Loucy (cell line): ENCODE measurements at regions not wholly inside any gene's neighbourhood (a gene's known extent, or its start where the extent isn't known, plus 50 kb on each side); places are given as distances from the start of the nearest gene placed in this dataset.

ENCODE experiments used
- H2AFZ ChIP-seq: fragments of 200-600 bp; sonication (generic); 2 replicates; pipeline ENCODE4 v1.6.0; 2016; ENCODE audit warnings: antibody characterized with exemption, mild to moderate bottlenecking, low read length, moderate library complexity
- H3F3A ChIP-seq: fragments of 200-600 bp; 2 replicates; pipeline ENCODE4 v1.6.0; 2016; ENCODE audit warnings: antibody characterized with exemption, low read depth, mild to moderate bottlenecking
- H3K27me3 ChIP-seq: fragments of 200-600 bp; sonication (generic); 2 replicates; pipeline ENCODE4 v1.6.1; 2014; ENCODE audit warnings: low read length, mild to moderate bottlenecking; ENCODE audit not compliant: insufficient read depth, poor library complexity, severe bottlenecking
- H3K36me3 ChIP-seq: fragments of 200-600 bp; sonication (generic); 2 replicates; pipeline ENCODE4 v1.6.1; 2016; ENCODE audit warnings: low read length; ENCODE audit not compliant: insufficient read depth
- H3K4me1 ChIP-seq: fragments of 200-600 bp; sonication (generic); 2 replicates; pipeline ENCODE4 v1.5.1; 2014; ENCODE audit warnings: low read length, mild to moderate bottlenecking; ENCODE audit not compliant: insufficient read depth, poor library complexity, severe bottlenecking
- H3K4me2 ChIP-seq: fragments of 200-600 bp; sonication (generic); 2 replicates; pipeline ENCODE4 v1.6.0; 2014; ENCODE audit warnings: antibody characterized with exemption, low read length, low read depth, mild to moderate bottlenecking; ENCODE audit not compliant: poor library complexity, severe bottlenecking
- H3K4me3 ChIP-seq: fragments of 200-600 bp; sonication (generic); 2 replicates; pipeline ENCODE4 v1.5.1; 2014; ENCODE audit warnings: low read length, mild to moderate bottlenecking, mixed read lengths; ENCODE audit not compliant: poor library complexity, severe bottlenecking
- H3K79me2 ChIP-seq: fragments of 200-600 bp; sonication (generic); 2 replicates; pipeline ENCODE4 v1.6.1; 2014; ENCODE audit warnings: low read length; ENCODE audit not compliant: insufficient read depth
- H3K9ac ChIP-seq: fragments of 200-600 bp; sonication (generic); 2 replicates; pipeline ENCODE4 v1.6.0; 2014; ENCODE audit warnings: mild to moderate bottlenecking, low read depth, low read length, moderate library complexity; ENCODE audit not compliant: poor library complexity, severe bottlenecking
- H3K9me2 ChIP-seq: fragments of 200-600 bp; sonication (generic); replicated peaks from 2 replicates; pipeline ENCODE4 v1.6.1; 2016; ENCODE audit warnings: low read depth, low read length, mixed read lengths
- H3K9me3 ChIP-seq: fragments of 200-600 bp; sonication (generic); 2 replicates; pipeline ENCODE4 v1.6.1; 2014; ENCODE audit warnings: mild to moderate bottlenecking, antibody characterized with exemption, low read length, low read depth; ENCODE audit not compliant: insufficient read depth
- H4K20me1 ChIP-seq: fragments of 200-600 bp; sonication (generic); 2 replicates; pipeline ENCODE4 v1.6.0; 2014; ENCODE audit warnings: antibody characterized with exemption, low read length, mild to moderate bottlenecking; ENCODE audit not compliant: insufficient read depth, poor library complexity, severe bottlenecking
- EZH2phosphoT487 ChIP-seq: fragments of 200-600 bp; IDR thresholded peaks from 2 replicates; pipeline ENCODE4 v1.6.1; 2018; ENCODE audit warnings: antibody characterized with exemption, mild to moderate bottlenecking, moderate library complexity, borderline replicate concordance
- TF ChIP-seq, protein P1 (sequence below): fragments of 200-600 bp; sonication (generic); conservative IDR thresholded peaks from 2 replicates; pipeline ENCODE4 v1.5.1; 2014; ENCODE audit warnings: mild to moderate bottlenecking, antibody characterized with exemption, low read length

DNA sequence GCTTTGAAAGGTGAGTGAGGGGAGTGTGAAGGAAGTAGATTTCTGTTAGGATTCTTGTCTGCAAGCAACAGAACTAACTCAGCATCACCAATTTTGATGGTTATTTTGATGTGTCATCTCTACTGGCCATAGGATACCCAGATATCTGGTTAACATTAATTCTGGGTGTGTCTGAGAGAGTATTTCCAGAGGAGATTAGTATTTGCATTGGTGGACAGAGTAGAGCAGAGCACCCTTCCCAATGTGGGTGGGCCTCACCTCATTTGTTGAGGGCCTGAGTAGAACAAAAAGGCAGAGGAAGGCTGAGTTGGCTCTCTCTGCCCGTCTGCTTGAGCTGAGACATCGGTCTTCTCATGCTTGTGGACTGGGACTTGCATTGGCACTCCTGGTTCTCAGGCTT lies 121.8 kb upstream of the POU3F1 start:
- H3K4me2 ChIP-seq = no peak overlapping the region
- H2AFZ ChIP-seq = no peak overlapping the region
- no peaks in the 10 kb centered on the region for H3K79me2 ChIP-seq
- no peaks in the 10 kb centered on the region for H3K9me2 ChIP-seq
- H3K27me3 ChIP-seq = no peaks in the 10 kb centered on the region
- no peak overlapping the region for H3K9ac ChIP-seq
- no peaks in the 10 kb centered on the region for H3F3A ChIP-seq
- H3K4me3 ChIP-seq = no peak overlapping the region
- H3K36me3 ChIP-seq = no peaks in the 10 kb centered on the region
- no peaks in the 10 kb centered on the region for H3K9me3 ChIP-seq
- no peaks in the 10 kb centered on the region for H4K20me1 ChIP-seq
- TF ChIP-seq, protein P1, sequence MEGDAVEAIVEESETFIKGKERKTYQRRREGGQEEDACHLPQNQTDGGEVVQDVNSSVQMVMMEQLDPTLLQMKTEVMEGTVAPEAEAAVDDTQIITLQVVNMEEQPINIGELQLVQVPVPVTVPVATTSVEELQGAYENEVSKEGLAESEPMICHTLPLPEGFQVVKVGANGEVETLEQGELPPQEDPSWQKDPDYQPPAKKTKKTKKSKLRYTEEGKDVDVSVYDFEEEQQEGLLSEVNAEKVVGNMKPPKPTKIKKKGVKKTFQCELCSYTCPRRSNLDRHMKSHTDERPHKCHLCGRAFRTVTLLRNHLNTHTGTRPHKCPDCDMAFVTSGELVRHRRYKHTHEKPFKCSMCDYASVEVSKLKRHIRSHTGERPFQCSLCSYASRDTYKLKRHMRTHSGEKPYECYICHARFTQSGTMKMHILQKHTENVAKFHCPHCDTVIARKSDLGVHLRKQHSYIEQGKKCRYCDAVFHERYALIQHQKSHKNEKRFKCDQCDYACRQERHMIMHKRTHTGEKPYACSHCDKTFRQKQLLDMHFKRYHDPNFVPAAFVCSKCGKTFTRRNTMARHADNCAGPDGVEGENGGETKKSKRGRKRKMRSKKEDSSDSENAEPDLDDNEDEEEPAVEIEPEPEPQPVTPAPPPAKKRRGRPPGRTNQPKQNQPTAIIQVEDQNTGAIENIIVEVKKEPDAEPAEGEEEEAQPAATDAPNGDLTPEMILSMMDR = no peak
- TF ChIP-seq EZH2phosphoT487 = no peak
- H3K4me1 ChIP-seq = no peaks in the 10 kb centered on the region

DNA sequence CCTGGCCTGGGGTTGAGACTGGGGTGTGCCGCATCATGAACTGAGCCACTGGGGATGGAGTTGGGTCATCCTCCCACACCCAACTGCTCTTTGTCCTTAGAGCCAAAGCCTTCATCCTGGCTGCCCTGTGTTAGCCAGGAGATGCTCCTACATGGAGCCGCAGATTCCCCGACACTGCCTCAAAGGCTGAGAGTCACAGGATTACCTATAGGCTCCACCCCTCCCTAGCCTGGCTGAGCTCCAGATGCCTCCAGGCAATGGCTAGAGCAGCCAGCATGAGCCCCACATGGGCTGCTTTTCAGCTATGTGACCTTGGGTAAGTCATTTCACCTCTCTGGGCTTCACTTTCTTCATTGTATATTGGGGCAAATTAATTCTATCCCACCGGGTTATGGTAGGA lies 119.9 kb upstream of the POU3F1 start:
- no peaks in the 10 kb centered on the region for H3K79me2 ChIP-seq
- H3K4me1 ChIP-seq = no peaks in the 10 kb centered on the region
- no peaks in the 10 kb centered on the region for H3K9me3 ChIP-seq
- H3F3A ChIP-seq = no peaks in the 10 kb centered on the region
- no peak overlapping the region for H3K4me3 ChIP-seq
- no peak for TF ChIP-seq EZH2phosphoT487
- TF ChIP-seq, protein P1 = no peak
- H2AFZ ChIP-seq = no peak overlapping the region
- H3K27me3 ChIP-seq = no peaks in the 10 kb centered on the region
- H3K4me2 ChIP-seq = no peak overlapping the region
- H3K9me2 ChIP-seq = no peaks in the 10 kb centered on the region
- H3K9ac ChIP-seq = no peak overlapping the region
- no peaks in the 10 kb centered on the region for H4K20me1 ChIP-seq
- no peaks in the 10 kb centered on the region for H3K36me3 ChIP-seq

DNA sequence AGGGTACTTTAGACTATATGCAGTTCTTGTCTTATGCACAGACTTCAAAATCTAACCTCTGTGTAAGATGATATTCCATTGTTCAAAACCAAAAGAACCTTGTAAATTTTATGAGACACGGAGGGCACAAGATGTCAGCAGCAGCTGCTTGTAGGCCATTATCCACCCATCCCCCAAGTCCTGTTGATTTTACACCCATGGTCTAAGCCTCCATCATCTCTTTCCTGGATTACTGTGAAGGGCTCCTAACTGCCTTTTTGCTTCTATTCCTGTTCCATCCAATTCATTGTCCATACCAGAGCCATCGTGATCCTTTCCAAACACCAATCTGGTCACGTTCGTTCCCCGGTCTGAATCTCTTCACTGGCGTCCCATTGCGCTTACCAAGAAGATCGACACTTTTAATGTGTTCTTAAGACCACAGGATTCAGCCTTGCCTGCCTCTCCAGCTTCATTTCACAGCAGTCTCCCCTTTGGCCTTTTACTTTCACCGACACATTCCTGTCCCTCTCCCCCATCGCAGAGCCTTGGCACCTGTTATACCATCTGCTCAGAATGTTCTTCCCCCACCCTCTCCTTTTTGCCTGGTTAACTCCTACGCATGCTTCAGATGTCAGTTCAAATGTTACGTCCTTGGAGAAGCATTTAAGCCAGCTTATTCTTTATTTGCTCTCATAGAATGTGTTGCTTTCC lies 107.3 kb upstream of the POU3F1 start:
- H4K20me1 ChIP-seq = no peaks in the 10 kb centered on the region
- no peaks in the 10 kb centered on the region for H3F3A ChIP-seq
- H3K36me3 ChIP-seq = no peaks in the 10 kb centered on the region
- H3K4me1 ChIP-seq = no peaks in the 10 kb centered on the region
- H2AFZ ChIP-seq = no peak overlapping the region
- no peaks in the 10 kb centered on the region for H3K9me2 ChIP-seq
- TF ChIP-seq, protein P1 = no peak
- TF ChIP-seq EZH2phosphoT487 = no peak
- H3K9me3 ChIP-seq = no peaks in the 10 kb centered on the region
- no peak overlapping the region for H3K4me3 ChIP-seq
- no peak overlapping the region for H3K9ac ChIP-seq
- H3K4me2 ChIP-seq = no peak overlapping the region
- H3K79me2 ChIP-seq = no peaks in the 10 kb centered on the region
- no peaks in the 10 kb centered on the region for H3K27me3 ChIP-seq
